HAP-1 (cell line): ENCODE measurements at regions not wholly inside any gene's neighbourhood (a gene's known extent, or its start where the extent isn't known, plus 50 kb on each side); places are given as distances from the start of the nearest gene placed in this dataset.
"Not testable (repeated sequence)": the region's sequence is repeated elsewhere in the genome, so short reads cannot be mapped to it uniquely, and the experiment has no call there.

Source experiments
- DNase-seq, 2 experiments: peaks; one replicate each; pipeline ENCODE4 v3.0.0-alpha.2; 2016 to 2020; ENCODE audit warnings: low spot score in 2 of 2
- H3K27me3 ChIP-seq: fragments of 250-450 bp; sonication (Bioruptor Pico); 2 replicates; pipeline ENCODE4 v1.5.1; 2020; ENCODE audit warnings: low read depth, mild to moderate bottlenecking, moderate library complexity
- H3K36me3 ChIP-seq: fragments of 250-450 bp; sonication (Bioruptor Pico); replicated peaks from 2 replicates; pipeline ENCODE4 v1.5.1; 2020; ENCODE audit warnings: mild to moderate bottlenecking
- H3K4me1 ChIP-seq: fragments of 250-450 bp; sonication (Bioruptor Pico); 2 replicates; pipeline ENCODE4 v1.5.1; 2020; ENCODE audit warnings: mild to moderate bottlenecking
- H3K4me3 ChIP-seq: fragments of 250-450 bp; sonication (Bioruptor Pico); 2 replicates; pipeline ENCODE4 v1.5.1; 2020; ENCODE audit warnings: mild to moderate bottlenecking, moderate library complexity
- H3K9me3 ChIP-seq: fragments of 250-450 bp; sonication (Bioruptor Pico); 2 replicates; pipeline ENCODE4 v1.5.1; 2020; ENCODE audit warnings: mild to moderate bottlenecking, moderate library complexity
- in situ Hi-C: fragments of 300-500 bp; cut with MboI; formaldehyde crosslinking; loops from 3 replicates; pipeline ENCODE4 v1.14.3; 2020; ENCODE audit warnings: low sequenced_read_pairs, inconsistent platforms, mixed read lengths

DNA sequence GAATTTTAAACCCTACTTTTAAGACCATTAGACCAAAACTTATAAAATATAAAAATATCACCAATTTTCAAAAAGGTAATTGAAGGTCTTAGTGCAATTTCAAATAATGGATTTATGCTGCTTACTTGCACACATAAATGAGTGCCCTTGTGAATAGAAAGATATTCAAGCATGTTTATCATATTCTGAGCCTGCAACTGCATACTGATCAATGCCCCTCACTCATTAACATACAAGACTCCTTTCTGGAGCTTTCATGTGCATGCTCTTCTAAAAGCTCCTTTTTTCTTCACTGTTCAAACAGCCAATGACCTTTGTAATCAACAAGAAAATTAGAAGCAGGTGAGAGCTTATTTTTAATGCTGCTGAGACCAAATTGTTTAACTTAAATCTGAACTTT lies 1139.3 kb downstream of the HACE1 start:
- no peak for DNase-seq
- H3K9me3 ChIP-seq: no peaks in the 10 kb centered on the region
- in situ Hi-C loops: no loop called here
- no peaks in the 10 kb centered on the region for H3K36me3 ChIP-seq
- no peak overlapping the region for H3K4me3 ChIP-seq
- no peaks in the 10 kb centered on the region for H3K27me3 ChIP-seq
- no peaks in the 10 kb centered on the region for H3K4me1 ChIP-seq

DNA sequence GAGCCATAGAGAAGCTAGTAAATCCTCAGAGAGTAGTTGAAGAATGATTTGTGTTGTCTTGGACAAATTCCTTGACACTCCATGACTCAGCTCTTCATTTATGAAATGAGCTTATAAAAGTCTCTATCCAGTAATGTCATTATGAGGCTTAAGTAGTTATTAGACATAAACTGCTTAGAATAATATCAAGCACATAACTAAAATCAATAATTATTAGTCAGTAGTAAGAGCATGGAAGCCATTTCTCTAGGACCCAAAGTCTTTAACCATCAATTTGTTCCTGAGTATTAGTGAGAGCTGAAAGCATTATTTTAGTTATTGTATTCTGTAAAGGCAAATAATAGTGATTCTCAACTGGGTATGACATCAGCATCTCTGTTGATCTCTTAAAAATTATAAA lies 1140.2 kb downstream of the HACE1 start:
- Histone ChIP-seq H3K4me3 (no peak overlapping the region), H3K27me3 (no peaks in the 10 kb centered on the region), H3K4me1 (no peaks in the 10 kb centered on the region), H3K36me3 (no peaks in the 10 kb centered on the region), H3K9me3 (no peaks in the 10 kb centered on the region)
- in situ Hi-C loops: no loop called here
- no peak for DNase-seq

DNA sequence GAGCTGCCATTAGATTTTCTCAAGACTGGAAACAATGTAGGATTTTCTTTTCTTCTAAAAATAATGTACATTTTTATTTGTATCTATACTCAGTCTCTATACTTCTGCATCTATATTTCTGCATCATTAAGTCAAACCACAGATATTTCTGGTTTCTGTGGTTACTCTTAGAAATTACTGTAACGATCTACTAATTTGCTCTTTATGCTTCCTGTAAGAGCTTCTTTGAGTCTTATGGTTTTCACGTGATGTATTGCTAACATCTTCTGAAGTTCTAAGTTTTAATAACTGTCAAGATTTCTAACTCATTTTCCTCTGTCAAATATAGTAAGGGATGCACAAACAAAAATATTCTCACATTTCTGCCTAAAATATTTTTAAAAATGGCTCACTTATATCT lies 1144.5 kb downstream of the HACE1 start:
- Histone ChIP-seq H3K36me3 (no peaks in the 10 kb centered on the region), H3K9me3 (no peaks in the 10 kb centered on the region), H3K4me1 (no peaks in the 10 kb centered on the region), H3K4me3 (no peak overlapping the region), H3K27me3 (no peaks in the 10 kb centered on the region)
- DNase-seq: no peak
- in situ Hi-C loops: no loop called here

DNA sequence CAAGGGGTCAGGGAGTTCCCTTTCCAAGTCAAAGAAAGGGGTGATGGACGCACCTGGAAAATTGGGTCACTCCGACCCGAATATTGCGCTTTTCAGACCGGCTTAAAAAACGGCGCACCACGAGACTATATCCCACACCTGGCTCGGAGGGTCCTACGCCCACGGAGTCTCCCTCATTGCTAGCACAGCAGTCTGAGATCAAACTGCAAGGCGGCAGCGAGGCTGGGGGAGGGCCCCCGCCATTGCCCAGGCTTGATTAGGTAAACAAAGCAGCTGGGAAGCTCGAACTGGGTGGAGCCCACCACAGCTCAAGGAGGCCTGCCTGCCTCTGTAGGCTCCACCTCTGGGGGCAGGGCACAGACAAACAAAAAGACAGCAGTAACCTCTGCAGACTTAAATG lies 1150.5 kb downstream of the HACE1 start:
- H3K4me3 ChIP-seq, H3K9me3 ChIP-seq, H3K36me3 ChIP-seq, in situ Hi-C loops, H3K4me1 ChIP-seq, DNase-seq, H3K27me3 ChIP-seq: not testable (repeated sequence)

DNA sequence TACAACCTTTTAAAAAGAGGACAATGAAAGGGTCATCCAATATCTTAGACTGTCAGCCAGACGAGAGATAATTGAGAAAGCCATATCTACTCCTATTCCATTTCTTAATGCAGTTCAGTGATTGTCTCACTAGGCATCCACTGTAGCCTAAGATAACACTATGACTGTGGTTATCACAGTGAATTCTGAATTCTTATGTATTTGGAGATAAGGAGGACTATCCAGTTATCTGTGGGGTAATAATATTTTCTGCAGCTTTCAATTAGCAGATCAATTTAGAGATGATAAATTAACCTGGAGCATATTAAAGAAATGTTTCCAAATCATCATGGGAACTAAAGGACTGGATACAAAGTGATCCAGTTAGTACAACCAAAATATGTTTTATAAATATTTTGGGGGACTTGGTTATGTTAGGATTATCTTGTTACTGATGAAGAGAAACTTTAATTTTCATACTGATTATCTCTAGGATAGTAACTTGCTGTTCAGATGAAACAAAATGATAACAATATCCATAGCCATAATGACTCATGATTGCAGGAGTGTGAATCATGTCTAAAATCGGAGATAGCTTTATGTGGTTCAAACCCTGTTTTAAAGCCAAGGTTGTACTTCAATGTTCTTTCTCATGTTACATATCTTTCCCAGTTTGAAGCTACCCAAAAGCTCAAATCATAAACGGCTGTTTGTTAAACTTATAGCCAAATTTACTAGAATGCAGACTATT lies 1152.0 kb downstream of the HACE1 start:
- no peak overlapping the region for H3K4me3 ChIP-seq
- no peaks in the 10 kb centered on the region for H3K4me1 ChIP-seq
- in situ Hi-C loops: no loop called here
- no peaks in the 10 kb centered on the region for H3K9me3 ChIP-seq
- H3K36me3 ChIP-seq: no peaks in the 10 kb centered on the region
- no peak for DNase-seq
- H3K27me3 ChIP-seq: no peaks in the 10 kb centered on the region

DNA sequence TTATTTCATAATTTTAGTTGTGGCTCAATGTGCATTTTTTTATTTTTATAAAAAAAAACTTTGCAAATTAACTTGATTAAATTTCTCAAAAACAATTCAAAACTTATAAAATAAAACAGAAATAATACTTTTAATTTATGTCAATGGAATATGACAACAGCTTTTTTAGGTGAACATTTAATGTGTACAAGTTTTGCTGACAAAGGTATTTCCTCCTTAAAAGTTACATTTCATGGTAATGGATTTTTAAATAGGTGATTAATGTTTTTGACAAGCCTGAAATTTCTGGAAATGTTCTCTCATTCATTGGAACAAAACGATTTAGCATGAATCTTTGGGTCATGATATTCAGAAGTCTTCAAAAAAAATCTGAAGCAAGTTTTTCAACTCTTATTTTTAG lies 1160.0 kb downstream of the HACE1 start:
- no peaks in the 10 kb centered on the region for H3K9me3 ChIP-seq
- in situ Hi-C loops: no loop called here
- no peak for DNase-seq
- H3K36me3 ChIP-seq: no peaks in the 10 kb centered on the region
- no peak overlapping the region for H3K4me3 ChIP-seq
- H3K27me3 ChIP-seq: no peaks in the 10 kb centered on the region
- no peaks in the 10 kb centered on the region for H3K4me1 ChIP-seq

DNA sequence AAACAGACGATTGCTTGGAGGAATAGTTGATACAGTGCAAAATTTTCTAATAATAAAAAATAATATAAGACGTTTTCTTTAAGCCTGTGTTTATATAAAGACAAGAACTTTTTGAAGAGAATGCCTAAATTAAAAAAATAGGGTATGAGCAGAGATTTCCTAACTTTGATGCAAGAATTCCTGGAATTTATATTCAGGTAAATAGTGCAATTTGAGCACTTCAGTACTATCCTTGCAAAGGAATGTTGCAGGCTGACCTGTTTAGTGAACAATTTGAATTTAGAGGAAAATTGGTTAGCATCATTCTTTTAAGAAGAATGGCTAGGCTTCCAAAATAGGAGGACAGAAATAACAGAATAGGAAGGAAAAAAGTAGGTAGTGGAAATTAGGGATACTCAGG lies 1172.3 kb downstream of the HACE1 start:
- no peak for DNase-seq
- H3K27me3 ChIP-seq: no peaks in the 10 kb centered on the region
- H3K36me3 ChIP-seq: no peaks in the 10 kb centered on the region
- no peaks in the 10 kb centered on the region for H3K4me1 ChIP-seq
- H3K9me3 ChIP-seq: no peaks in the 10 kb centered on the region
- H3K4me3 ChIP-seq: no peak overlapping the region
- in situ Hi-C loops: no loop called here

DNA sequence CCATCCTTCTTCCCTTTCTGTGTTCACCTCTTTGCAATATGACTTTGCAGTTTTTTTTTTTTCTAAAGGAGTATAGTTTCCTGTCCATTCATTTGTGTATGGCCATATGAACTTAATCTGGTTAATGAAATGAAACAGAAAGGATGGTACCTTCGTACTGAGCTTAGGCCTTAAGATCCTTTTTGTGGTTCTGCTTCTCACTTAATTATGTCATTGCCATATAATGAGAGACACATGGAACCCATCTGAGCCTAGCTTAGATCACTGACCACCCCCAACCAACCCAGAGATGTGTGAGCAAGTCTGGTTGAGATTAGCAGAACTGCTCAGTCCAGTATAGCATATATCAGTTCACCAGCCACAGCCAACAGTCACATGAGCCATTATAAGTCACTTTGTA lies 1179.6 kb downstream of the HACE1 start:
- H3K4me1 ChIP-seq: no peaks in the 10 kb centered on the region
- H3K4me3 ChIP-seq: no peak overlapping the region
- no peaks in the 10 kb centered on the region for H3K9me3 ChIP-seq
- H3K36me3 ChIP-seq: no peaks in the 10 kb centered on the region
- no peak for DNase-seq
- no peaks in the 10 kb centered on the region for H3K27me3 ChIP-seq
- in situ Hi-C loops: no loop called here

DNA sequence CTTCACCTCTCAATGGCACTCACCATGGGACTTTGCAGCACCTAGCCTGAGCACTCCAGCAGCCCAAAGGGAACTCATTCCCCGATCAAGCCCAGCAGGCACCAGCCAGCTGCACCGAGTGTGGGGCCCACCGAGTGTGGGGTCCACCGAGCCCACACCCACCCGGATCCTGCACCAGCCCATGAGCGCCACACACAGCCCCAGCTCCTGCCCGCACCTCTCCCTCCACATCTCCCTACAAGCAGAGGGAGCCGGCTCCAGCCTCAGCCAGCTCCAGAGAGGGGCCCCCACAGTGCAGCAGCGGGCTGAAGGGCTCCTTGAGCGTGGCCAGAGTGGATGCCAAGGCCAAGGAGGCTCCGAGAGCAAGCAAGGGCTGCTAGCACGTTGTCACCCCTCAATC lies 1182.4 kb downstream of the HACE1 start:
- no peak for DNase-seq
- no peaks in the 10 kb centered on the region for H3K36me3 ChIP-seq
- in situ Hi-C loops: no loop called here
- no peaks in the 10 kb centered on the region for H3K9me3 ChIP-seq
- H3K4me1 ChIP-seq: no peaks in the 10 kb centered on the region
- no peak overlapping the region for H3K4me3 ChIP-seq
- H3K27me3 ChIP-seq: no peaks in the 10 kb centered on the region

DNA sequence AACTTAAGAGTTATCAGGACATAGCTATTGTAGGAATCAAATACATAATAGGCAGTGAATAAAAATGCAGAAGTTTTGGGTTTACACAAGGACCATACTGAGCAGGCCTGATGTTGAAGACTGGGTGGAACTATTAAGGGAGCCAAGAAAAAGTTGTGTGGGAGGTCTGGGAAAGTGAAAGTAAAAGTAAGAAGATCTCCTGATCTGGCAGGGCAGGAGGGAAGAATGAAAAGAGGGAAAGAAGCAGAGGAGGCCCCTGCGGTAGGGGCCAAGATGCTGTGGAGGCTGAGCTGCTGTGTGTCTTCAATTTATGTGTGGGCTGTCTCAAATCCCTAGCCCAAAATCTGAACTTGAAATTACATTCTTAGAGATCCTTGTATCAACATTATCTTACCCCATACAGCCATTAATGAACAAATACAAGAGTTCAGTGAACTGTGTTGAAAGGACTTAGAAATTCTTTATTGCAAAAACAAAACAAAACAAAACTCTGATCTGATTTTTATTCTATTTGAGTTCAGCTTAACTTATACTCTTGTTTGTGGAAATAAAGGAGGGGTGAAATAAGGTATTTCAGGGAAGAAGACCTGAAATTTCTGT lies 1183.8 kb downstream of the HACE1 start:
- in situ Hi-C loops: no loop called here

DNA sequence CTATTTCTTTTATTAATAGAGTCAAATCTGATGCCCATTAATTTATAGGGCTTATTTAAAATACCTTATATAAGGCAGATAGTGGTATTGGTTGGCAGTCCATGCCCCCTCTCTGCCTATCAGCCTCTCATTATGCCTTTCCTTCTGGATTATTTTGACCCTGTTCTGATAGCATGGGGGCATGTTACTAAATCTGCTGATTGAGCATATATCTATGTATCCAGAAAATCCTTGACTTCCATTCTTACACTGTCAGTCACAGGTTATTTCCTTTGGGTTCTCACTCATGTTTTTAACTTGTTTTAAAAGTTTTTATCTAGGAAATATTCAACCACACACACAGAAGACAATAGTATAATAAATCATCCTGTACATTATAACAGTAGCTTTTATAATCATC lies 1184.9 kb downstream of the HACE1 start:
- Histone ChIP-seq H3K27me3 (no peaks in the 10 kb centered on the region), H3K36me3 (no peaks in the 10 kb centered on the region), H3K4me3 (no peak overlapping the region), H3K4me1 (no peaks in the 10 kb centered on the region), H3K9me3 (no peaks in the 10 kb centered on the region)
- in situ Hi-C loops: no loop called here
- DNase-seq: no peak

More for the DNA sequence above, 1183.8 kb downstream of the HACE1 start:
- no peaks in the 10 kb centered on the region for H3K4me1 ChIP-seq
- H3K9me3 ChIP-seq: no peaks in the 10 kb centered on the region
- no peaks in the 10 kb centered on the region for H3K36me3 ChIP-seq
- no peak for DNase-seq
- no peak overlapping the region for H3K4me3 ChIP-seq
- H3K27me3 ChIP-seq: no peaks in the 10 kb centered on the region

DNA sequence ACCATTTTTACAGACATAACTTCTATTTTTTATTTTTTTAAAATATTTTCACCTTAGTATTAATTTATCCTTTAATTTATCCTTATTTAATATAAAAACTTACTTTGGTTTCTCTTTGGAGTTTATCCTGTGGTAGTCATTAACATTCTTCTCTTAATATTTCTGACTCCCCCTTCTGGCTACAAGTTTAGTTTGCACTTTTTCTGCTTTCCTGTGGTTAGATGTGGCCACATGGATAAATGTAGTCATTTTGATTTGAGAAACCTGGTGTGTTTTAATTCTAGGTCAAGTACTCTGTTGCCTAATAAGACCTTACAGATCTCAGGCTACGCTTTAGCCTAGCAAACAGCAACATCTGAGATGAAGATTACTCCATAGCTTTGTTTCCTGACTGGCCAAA lies 1187.5 kb downstream of the HACE1 start:
- in situ Hi-C loops: no loop called here
- H3K4me1 ChIP-seq: no peaks in the 10 kb centered on the region
- H3K27me3 ChIP-seq: no peaks in the 10 kb centered on the region
- H3K4me3 ChIP-seq: no peak overlapping the region
- no peak for DNase-seq
- no peaks in the 10 kb centered on the region for H3K36me3 ChIP-seq
- no peaks in the 10 kb centered on the region for H3K9me3 ChIP-seq

DNA sequence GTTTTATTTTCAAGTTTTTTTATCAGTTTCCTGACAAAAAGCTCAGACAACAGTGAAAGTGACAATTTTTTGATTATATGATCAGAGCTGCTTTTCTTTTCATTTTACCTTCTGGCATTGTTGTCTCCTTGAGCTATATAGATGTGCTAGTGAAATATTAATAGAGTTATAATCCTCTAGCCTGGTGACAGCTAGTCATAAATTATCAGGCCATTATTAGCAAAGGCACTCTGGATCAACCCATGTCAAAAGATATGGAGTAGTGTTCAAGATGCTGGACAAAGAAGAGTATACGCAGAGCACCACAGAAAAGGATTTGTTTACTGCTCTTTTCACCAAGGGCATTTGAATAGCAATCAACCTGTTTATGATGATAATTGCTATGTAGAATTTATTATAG lies 1230.1 kb downstream of the HACE1 start:
- no peak for DNase-seq
- Histone ChIP-seq H3K36me3 (no peaks in the 10 kb centered on the region), H3K4me1 (no peaks in the 10 kb centered on the region), H3K27me3 (no peaks in the 10 kb centered on the region), H3K9me3 (no peaks in the 10 kb centered on the region), H3K4me3 (no peak overlapping the region)
- in situ Hi-C loops: no loop called here

DNA sequence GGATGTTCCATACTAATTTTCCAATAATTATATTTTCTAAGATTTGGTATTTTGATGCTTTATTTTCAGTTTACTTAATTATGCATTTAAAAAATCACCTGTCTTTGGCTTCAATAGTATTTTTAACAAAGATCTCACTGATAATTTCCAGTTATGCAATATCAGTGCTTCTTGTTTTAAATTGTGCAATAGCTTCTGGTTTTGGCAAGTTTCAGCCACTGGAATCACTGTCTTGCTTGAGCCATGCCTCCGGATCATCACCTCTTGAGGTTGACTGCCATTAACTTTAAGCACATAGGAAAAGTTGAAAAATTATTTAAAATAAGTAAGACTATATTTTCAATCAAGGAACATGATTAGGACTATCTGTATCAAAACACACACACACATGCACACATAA lies 1242.1 kb downstream of the HACE1 start:
- no peaks in the 10 kb centered on the region for H3K27me3 ChIP-seq
- no peak overlapping the region for H3K4me3 ChIP-seq
- H3K36me3 ChIP-seq: no peaks in the 10 kb centered on the region
- no peak for DNase-seq
- H3K4me1 ChIP-seq: no peaks in the 10 kb centered on the region
- H3K9me3 ChIP-seq: no peaks in the 10 kb centered on the region
- in situ Hi-C loops: no loop called here

DNA sequence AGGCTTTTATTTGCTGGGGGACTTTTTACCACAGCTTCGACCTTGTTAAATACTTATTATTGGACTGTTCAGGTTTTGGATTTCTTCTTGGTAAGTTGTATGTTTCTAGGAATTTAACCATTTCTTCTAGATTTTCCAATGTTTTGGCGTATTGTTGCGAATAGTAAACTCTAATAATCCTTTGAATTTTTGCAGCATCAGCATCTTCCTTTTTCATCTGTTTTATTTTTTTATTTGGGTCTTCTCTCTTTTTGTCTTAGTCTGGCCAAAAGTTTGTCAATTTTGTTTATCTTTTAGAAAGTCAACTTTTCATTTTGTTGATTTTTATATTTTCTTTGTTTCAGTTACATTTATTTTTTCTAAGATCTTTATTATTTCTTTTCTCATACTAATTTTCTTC lies 1272.0 kb downstream of the HACE1 start:
- Histone ChIP-seq H3K27me3 (no peaks in the 10 kb centered on the region), H3K36me3 (no peaks in the 10 kb centered on the region), H3K4me3 (no peak overlapping the region), H3K9me3 (no peaks in the 10 kb centered on the region), H3K4me1 (no peaks in the 10 kb centered on the region)
- no peak for DNase-seq
- in situ Hi-C loops: no loop called here
